Nephron (organoid): ENCODE measurements at regions not wholly inside any gene's neighbourhood (a gene's known extent, or its start where the extent isn't known, plus 50 kb on each side); places are given as distances from the start of the nearest gene placed in this dataset.

Experiments
- H3K27ac Mint-ChIP-seq, 3 experiments: 2 replicates each; pipeline ENCODE4 v1.8.0; 2020; ENCODE audit warnings: mixed read lengths in 3 of 3, mild to moderate bottlenecking in 2 of 3, moderate library complexity in 1 of 3
- H3K27me3 Mint-ChIP-seq: 2 replicates; pipeline ENCODE4 v1.8.0; 2021; ENCODE audit warnings: low read depth, mild to moderate bottlenecking, moderate library complexity, mixed read lengths
- H3K36me3 Mint-ChIP-seq: 2 replicates; pipeline ENCODE4 v1.8.0; 2020; ENCODE audit warnings: low read depth, mixed read lengths
- H3K4me1 Mint-ChIP-seq: 2 replicates; pipeline ENCODE4 v1.8.0; 2020; ENCODE audit warnings: mixed read lengths
- H3K4me3 Mint-ChIP-seq, 3 experiments: 2 replicates each; pipeline ENCODE4 v1.8.0; 2020; ENCODE audit warnings: mild to moderate bottlenecking in 3 of 3, mixed read lengths in 3 of 3, moderate library complexity in 2 of 3
- H3K9me3 Mint-ChIP-seq: 2 replicates; pipeline ENCODE4 v1.8.0; 2020; ENCODE audit warnings: mixed read lengths
- TF ChIP-seq, protein P1 (sequence below), 3 experiments: fragments of 200-600 bp; sonication (generic); IDR thresholded peaks; one replicate each; pipeline ENCODE4 v1.5.0; 2021; ENCODE audit warnings: antibody characterized with exemption in 3 of 3; ENCODE audit not compliant: unreplicated experiment in 3 of 3

DNA sequence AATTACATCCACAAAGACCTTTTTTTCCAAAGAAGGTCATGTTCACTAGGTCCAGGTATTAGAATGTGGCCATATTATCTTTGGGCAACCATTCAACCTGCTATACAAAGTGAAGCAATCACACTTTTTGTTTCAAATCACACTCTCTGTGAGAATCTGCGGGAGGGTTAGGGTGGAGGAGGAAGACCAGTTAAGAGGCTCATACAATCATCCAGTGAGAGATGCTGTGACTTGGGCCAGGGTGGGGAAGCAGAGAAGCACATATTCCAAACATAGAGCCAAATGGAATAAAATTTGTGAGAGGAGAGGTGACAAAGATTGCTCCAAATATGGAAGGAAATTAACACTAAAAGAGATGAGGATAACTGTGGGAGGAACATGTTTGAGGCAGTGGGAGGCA lies 351.6 kb downstream of the CYRIA start:
- Mint-ChIP-seq H3K9me3 (no peaks in the 10 kb centered on the region), H3K27ac (no peak overlapping the region), H3K4me1 (peaks cover 8% of the 10 kb centered on the region), H3K4me3 (no peak overlapping the region), H3K36me3 (no peaks in the 10 kb centered on the region), H3K27me3 (peaks cover 31% of the 10 kb centered on the region)
- TF ChIP-seq, protein P1, sequence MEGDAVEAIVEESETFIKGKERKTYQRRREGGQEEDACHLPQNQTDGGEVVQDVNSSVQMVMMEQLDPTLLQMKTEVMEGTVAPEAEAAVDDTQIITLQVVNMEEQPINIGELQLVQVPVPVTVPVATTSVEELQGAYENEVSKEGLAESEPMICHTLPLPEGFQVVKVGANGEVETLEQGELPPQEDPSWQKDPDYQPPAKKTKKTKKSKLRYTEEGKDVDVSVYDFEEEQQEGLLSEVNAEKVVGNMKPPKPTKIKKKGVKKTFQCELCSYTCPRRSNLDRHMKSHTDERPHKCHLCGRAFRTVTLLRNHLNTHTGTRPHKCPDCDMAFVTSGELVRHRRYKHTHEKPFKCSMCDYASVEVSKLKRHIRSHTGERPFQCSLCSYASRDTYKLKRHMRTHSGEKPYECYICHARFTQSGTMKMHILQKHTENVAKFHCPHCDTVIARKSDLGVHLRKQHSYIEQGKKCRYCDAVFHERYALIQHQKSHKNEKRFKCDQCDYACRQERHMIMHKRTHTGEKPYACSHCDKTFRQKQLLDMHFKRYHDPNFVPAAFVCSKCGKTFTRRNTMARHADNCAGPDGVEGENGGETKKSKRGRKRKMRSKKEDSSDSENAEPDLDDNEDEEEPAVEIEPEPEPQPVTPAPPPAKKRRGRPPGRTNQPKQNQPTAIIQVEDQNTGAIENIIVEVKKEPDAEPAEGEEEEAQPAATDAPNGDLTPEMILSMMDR (IDR thresholded peaks at IDR 0.05; ENCODE audit: unreplicated experiment in 3 of 3) = no peak

DNA sequence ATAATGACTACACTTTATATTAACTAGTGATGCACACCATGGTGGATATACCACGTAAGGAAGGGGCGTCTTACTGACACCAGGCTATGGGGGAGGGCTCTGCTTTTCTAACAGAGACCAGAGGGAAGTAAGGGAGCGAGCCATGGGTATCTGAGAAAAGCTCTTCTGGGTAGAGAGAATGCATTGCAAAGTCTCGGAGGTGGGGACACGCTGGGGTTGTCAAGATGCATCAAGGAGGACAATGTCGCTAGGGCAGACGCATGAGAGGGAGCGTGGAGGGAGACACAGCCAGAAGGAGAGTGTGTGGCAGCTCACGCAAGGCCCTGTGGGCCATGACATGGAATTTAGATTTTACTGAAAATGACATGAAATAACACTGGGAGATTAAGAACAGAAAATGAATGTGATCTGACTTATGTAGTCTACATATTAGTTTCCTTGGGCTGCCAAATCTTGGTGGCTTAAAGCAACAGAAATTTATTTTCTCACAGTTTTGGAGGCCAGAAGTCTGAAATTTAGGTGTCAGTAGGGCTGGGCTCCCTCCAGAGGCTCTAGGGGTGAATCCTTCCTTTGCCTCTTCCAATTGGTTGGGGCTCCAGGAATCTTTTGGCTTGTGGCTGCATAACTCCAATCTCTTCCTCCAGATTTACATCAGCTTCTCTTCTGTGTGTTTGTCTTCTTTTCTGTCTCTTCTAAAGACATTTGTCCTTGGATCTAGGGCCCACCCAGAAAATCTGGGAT lies 352.2 kb downstream of the CYRIA start:
- TF ChIP-seq, protein P1 (IDR thresholded peaks at IDR 0.05; ENCODE audit: unreplicated experiment in 3 of 3) = no peak
- H3K4me3 Mint-ChIP-seq = no peak overlapping the region
- no peaks in the 10 kb centered on the region for H3K36me3 Mint-ChIP-seq

DNA sequence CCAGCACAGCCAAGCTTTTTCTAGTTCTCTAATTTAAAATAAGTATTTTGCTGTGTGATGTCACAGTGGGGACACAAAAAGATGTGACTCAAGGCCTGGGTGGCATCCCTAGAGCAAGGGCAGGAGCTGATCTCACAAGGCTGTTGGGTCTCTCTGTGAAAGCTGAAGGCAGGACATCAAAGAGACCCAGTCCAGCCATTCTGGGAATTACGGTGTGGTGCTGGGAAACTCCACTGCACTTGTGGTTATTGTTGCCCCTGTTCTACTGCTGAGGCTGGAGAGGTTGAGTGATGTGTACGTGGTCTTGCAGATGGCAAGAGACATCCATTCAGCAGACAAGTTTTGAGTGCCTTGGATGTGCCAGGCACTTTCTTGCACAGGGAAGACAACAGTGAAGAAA lies 352.9 kb downstream of the CYRIA start:
- no peaks in the 10 kb centered on the region for H3K4me1 Mint-ChIP-seq
- peaks cover 23% of the 10 kb centered on the region for H3K27me3 Mint-ChIP-seq
- H3K9me3 Mint-ChIP-seq = no peaks in the 10 kb centered on the region
- TF ChIP-seq, protein P1 (IDR thresholded peaks at IDR 0.05; ENCODE audit: unreplicated experiment in 3 of 3) = no peak
- H3K36me3 Mint-ChIP-seq = no peaks in the 10 kb centered on the region
- no peak overlapping the region for H3K4me3 Mint-ChIP-seq
- H3K27ac Mint-ChIP-seq = no peak overlapping the region

More for the DNA sequence above, 352.2 kb downstream of the CYRIA start:
- Mint-ChIP-seq H3K9me3 (no peaks in the 10 kb centered on the region), H3K27me3 (peaks cover 27% of the 10 kb centered on the region), H3K27ac (no peak overlapping the region), H3K4me1 (peaks cover 5% of the 10 kb centered on the region)

DNA sequence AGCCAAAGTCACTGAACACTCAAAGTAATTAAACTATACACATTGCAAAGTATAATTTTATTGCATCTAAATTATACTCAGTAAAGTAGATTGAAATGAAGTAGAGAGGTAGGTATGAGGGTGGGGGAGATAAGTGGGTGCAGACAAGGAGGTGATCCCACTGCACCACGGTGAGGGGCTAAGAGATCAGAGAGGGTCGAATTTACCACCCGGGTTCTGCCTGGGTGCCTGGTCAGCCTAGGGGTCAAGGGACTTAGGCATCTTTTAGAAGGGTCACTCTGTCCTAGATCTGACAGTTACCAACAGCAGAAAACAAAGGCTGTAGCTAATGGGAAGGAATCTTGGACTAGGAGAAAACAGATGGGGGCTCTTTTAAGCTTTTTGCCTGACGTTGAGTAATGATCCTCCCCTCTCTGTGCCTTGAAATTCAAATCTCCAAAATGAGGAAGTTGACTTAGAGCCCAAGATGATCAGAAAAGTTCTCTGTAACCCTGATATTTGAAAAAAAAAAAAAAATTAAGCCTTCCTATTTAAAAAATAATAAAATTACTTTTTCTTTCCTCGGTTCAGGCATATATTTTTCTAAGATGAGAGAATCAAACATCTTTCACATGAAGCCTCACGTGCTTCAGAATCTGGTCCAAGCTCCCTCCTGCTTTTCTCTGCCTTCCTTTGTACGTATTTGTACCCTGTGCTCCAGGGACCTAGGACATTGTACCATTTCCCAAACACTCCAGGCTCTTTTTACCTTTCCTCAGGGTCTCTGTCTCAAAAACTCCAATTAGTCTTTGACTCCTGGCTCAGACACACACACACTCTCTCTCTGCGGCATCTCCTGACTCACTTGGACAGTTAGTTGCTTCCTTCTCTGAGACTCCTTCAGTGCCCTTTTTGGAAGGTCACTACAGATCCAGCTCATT lies 353.9 kb downstream of the CYRIA start:
- TF ChIP-seq, protein P1 (IDR thresholded peaks at IDR 0.05; ENCODE audit: unreplicated experiment in 3 of 3) = no peak
- Mint-ChIP-seq H3K9me3 (no peaks in the 10 kb centered on the region), H3K27me3 (peaks cover 19% of the 10 kb centered on the region), H3K4me3 (no peak overlapping the region), H3K4me1 (no peaks in the 10 kb centered on the region), H3K27ac (no peak overlapping the region), H3K36me3 (no peaks in the 10 kb centered on the region)

DNA sequence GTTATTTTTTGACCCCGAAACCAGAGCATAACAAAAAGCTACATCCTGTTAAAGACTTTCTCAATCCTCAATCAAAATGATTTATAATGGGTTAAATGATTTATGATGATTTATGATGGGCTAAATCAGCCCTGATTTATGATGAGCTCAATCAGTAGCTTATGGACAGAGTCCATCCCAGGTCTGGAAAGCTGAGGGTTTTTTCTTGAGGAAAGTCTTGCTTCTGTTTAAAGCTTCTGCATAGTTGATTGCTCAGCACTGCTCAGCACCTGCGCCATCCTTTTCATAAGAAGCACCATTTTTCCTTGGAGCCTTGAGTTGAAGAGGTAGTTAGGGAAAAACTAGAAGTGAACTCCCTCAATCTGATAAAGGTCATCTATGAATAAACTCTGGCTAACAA lies 356.8 kb downstream of the CYRIA start:
- Mint-ChIP-seq H3K9me3 (no peaks in the 10 kb centered on the region), H3K4me1 (no peaks in the 10 kb centered on the region), H3K36me3 (no peaks in the 10 kb centered on the region), H3K27me3 (peaks cover 14% of the 10 kb centered on the region), H3K27ac (no peak overlapping the region), H3K4me3 (no peak overlapping the region)
- TF ChIP-seq, protein P1 (IDR thresholded peaks at IDR 0.05; ENCODE audit: unreplicated experiment in 3 of 3) = no peak
